NT2/D1 (cell line): ENCODE measurements at regions not wholly inside any gene's neighbourhood (a gene's known extent, or its start where the extent isn't known, plus 50 kb on each side); places are given as distances from the start of the nearest gene placed in this dataset.

Source experiments
- SUZ12 ChIP-seq: IDR thresholded peaks from 2 replicates; pipeline ENCODE4 v1.6.1; 2011; ENCODE audit not compliant: insufficient read length, insufficient read depth; ENCODE audit errors: extremely low read depth
- YY1 ChIP-seq: IDR thresholded peaks from 2 replicates; pipeline ENCODE4 v1.6.1; 2011; ENCODE audit not compliant: insufficient read length, insufficient read depth
- ZNF274 ChIP-seq: IDR thresholded peaks from 2 replicates; pipeline ENCODE4 v1.6.1; 2011; ENCODE audit warnings: mild to moderate bottlenecking, low read depth, low read length

DNA sequence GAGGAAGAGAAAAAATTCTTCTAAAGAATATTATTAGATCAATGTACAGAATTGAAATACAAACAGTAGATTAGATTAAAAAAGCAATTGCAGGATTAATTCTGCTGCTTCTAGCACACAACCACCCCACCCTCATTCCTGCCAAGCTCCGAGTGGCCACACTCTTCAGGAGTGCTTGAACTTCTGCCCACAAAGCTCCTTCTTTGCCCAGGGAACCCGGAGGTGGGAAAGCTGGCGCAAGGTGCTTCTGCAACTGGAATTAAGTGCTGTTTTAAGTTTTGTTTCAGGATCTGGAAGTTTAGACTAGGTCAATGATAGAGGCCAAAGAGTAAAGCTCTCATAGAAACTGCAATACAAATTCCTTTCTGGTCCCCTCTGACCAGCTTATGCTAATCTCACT, 94.1 kb upstream of the BMP4 start:
- TF ChIP-seq ZNF274 = no peak
- TF ChIP-seq YY1 = no peak
- TF ChIP-seq SUZ12 = no peak
